ENCODE measurements at regions not wholly inside any gene's neighbourhood (a gene's known extent, or its start where the extent isn't known, plus 50 kb on each side); places are given as distances from the start of the nearest gene placed in this dataset.
"Not testable (repeated sequence)": the region's sequence is repeated elsewhere in the genome, so short reads cannot be mapped to it uniquely, and the experiment has no call there.

DNA sequence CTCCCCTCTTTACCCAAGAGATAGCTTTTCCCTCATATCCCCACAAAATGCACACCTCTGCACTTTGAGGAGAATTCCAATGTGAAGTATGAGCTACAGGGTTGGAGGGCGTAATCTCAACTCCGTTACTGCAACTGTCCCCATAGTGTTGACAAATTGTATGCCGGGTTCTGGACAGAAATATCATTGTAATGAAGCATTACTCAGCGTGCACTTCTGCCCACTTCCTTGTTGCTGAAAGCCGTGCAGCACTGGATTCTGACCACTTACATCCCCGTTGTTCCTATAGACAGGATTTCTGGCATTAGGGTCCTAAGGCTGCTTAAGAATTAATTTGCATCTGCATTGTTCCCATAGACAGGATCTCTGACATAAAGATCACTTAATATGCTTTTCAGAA lies 205.6 kb downstream of the RHOU start:
- intact Hi-C loops (cut with DNase I; ENCODE audit: low total_unique reads) = no loop called here
- DNase-seq (ENCODE audit: low spot score in 2 of 2) = peak in 1 of 2 donors; percentile 39
- no peak for TF ChIP-seq POLR2A (IDR thresholded peaks at IDR 0.05)
- TF ChIP-seq, protein P1, sequence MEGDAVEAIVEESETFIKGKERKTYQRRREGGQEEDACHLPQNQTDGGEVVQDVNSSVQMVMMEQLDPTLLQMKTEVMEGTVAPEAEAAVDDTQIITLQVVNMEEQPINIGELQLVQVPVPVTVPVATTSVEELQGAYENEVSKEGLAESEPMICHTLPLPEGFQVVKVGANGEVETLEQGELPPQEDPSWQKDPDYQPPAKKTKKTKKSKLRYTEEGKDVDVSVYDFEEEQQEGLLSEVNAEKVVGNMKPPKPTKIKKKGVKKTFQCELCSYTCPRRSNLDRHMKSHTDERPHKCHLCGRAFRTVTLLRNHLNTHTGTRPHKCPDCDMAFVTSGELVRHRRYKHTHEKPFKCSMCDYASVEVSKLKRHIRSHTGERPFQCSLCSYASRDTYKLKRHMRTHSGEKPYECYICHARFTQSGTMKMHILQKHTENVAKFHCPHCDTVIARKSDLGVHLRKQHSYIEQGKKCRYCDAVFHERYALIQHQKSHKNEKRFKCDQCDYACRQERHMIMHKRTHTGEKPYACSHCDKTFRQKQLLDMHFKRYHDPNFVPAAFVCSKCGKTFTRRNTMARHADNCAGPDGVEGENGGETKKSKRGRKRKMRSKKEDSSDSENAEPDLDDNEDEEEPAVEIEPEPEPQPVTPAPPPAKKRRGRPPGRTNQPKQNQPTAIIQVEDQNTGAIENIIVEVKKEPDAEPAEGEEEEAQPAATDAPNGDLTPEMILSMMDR (IDR thresholded peaks at IDR 0.05) = no peak
- H3K4me3 ChIP-seq (ENCODE audit: low read depth, poor library complexity, severe bottlenecking) = no peak overlapping the region
- WGBS, 2 donors = 74 to 81% methylated on average over 6 of the region's 6 CpGs

DNA sequence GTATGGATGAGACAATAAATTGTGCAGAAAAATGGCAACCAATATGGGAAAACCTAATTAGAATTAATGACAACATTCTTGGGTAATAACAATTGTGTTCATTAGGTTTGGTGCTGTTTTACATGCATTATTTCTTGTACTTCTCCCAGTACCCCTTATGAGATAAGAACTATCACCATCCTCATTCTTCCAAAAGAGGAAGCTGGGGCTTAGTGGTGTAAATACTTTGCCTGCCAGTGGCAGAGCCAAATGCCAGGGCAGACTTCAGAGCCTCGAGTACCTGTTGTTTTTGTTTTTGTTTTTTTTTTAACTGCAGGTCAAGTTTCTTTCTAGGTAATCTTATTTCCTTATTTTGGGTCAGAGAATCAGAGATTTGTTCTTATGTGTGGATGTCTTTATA lies 206.4 kb downstream of the RHOU start:
- intact Hi-C loops (cut with DNase I; ENCODE audit: low total_unique reads) = no loop called here
- no peak for DNase-seq (ENCODE audit: low spot score in 2 of 2)
- WGBS, 2 donors = 58 to 74% methylated on average over 1 of the region's 1 CpG
- H3K4me3 ChIP-seq (ENCODE audit: low read depth, poor library complexity, severe bottlenecking) = no peak overlapping the region
- no peak for TF ChIP-seq POLR2A (IDR thresholded peaks at IDR 0.05)
- TF ChIP-seq, protein P1 (IDR thresholded peaks at IDR 0.05) = no peak

DNA sequence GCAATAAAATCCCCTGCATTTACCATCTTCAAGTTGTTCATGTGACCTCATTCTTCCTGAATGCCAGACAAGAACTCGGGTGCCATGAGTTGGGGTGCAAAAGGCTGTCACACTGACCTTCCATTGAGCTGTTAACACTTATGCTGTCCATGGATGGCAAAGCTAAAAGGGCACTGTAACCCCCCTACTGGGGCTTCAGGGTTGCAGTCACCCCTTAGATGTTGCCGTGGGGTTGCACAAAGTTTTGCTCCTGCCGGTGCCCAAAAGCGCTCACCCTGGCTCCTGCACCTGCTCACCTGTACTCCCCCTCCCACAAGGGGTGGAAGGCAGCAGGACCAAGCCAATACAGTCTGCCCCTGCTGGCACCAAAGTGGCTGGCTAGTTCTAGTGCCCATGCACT lies 208.2 kb downstream of the RHOU start:
- DNase-seq (ENCODE audit: low spot score in 2 of 2) = no peak
- intact Hi-C loops (cut with DNase I; ENCODE audit: low total_unique reads) = no loop called here
- 89 to 100% methylated on average over 4 of the region's 4 CpGs for WGBS, 2 donors
- no peak overlapping the region for H3K4me3 ChIP-seq (ENCODE audit: low read depth, poor library complexity, severe bottlenecking)
- no peak for TF ChIP-seq POLR2A (IDR thresholded peaks at IDR 0.05)
- TF ChIP-seq, protein P1 (IDR thresholded peaks at IDR 0.05) = no peak

DNA sequence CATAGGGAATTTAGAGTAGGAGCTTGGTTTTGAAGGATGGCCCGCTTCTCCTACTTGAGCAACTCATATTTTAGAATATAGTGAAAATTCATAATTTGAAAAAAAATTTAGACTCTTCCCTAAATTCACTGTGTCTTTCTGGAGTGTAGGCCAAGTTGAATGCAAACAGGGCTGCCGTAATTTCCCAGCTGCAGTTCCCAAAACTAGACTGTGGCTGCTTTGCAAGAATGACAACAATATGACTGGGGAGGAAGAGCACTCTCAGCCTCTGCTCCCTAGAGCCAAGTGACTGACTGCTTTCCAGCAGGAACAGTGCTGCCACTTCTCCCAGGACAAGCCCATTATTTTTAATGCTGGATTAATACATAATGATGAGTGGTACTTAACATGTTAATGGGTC lies 209.0 kb downstream of the RHOU start:
- WGBS, 2 donors = 83% methylated on average over 2 of the region's 2 CpGs
- intact Hi-C loops (cut with DNase I; ENCODE audit: low total_unique reads) = no loop called here
- no peak overlapping the region for H3K4me3 ChIP-seq (ENCODE audit: low read depth, poor library complexity, severe bottlenecking)
- no peak for TF ChIP-seq POLR2A (IDR thresholded peaks at IDR 0.05)
- TF ChIP-seq, protein P1 (IDR thresholded peaks at IDR 0.05) = no peak
- peak in 1 of 2 donors; percentile 32 for DNase-seq (ENCODE audit: low spot score in 2 of 2)

DNA sequence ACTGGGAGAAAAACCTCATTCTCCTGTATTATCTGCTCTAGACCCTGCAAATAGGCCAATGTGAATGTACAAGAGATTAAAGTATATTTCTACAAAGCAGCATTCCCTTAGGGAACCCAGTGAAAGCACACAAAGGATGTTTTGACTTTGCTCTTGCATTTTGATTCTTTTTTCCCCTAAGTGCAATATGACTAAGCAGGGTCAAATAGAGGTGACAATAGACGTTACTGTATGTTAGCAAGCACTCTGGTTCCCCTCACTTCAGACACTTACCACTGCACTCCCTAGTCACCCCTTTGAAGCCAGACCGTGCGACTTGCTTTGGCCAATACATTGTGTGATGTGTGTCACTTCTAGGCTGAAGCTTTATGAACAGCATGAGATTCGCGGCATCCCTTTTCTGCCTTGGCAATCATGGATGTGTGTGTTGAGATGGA lies 209.7 kb downstream of the RHOU start:
- 80% methylated on average over 5 of the region's 5 CpGs for WGBS, 2 donors

DNA sequence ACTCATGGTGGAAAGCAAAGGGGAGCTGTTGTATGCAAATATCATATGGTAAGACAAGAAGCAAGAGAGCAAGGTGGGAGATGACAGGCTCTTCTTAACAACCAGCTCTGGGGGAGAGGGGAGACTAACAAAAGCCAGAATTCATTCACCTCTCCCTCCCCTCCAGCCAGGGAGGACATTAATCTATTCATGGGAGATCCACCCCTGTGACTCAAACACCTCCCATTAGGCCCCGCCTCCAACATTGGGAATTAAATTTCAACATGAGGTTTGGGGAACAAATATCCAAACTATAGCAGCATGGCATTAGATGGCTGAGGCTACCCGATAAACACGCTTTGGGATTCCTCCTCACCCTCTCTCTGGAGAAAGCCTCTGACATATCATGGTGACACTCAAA lies 210.6 kb downstream of the RHOU start:
- 87 to 100% methylated on average over 3 of the region's 3 CpGs for WGBS, 2 donors
- no peak overlapping the region for H3K4me3 ChIP-seq (ENCODE audit: low read depth, poor library complexity, severe bottlenecking)
- TF ChIP-seq, protein P1 (IDR thresholded peaks at IDR 0.05) = no peak
- TF ChIP-seq POLR2A (IDR thresholded peaks at IDR 0.05) = no peak
- DNase-seq (ENCODE audit: low spot score in 2 of 2) = peak in 1 of 2 donors; percentile 26
- intact Hi-C loops (cut with DNase I; ENCODE audit: low total_unique reads) = no loop called here

More for the DNA sequence above, 209.7 kb downstream of the RHOU start:
- peak in 1 of 2 donors; percentile 64 for DNase-seq (ENCODE audit: low spot score in 2 of 2)
- no peak for TF ChIP-seq POLR2A (IDR thresholded peaks at IDR 0.05)
- TF ChIP-seq, protein P1 (IDR thresholded peaks at IDR 0.05) = no peak
- intact Hi-C loops (cut with DNase I; ENCODE audit: low total_unique reads) = no loop called here
- H3K4me3 ChIP-seq (ENCODE audit: low read depth, poor library complexity, severe bottlenecking) = no peak overlapping the region

DNA sequence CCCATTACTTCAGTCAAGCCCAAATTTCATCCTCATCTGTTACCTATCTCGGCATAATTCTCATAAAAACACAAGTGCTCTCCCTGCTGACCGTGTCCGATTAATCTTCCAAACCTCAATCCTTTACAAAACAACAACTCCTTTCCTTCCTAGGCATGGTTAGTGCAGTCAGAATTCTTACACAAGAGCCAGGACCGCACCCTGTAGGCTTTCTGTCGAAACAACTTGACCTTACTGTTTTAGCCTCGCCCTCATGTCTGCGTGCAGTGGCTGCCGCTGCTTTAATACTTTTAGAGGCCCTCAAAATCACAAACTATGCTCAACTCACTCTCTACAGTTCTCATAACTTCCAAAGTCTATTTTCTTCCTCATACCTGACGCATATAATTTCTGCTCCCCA lies 214.3 kb downstream of the RHOU start:
- DNase-seq (ENCODE audit: low spot score in 2 of 2) = peak; percentile 27 to 76
- H3K4me3 ChIP-seq (ENCODE audit: low read depth, poor library complexity, severe bottlenecking); intact Hi-C loops (cut with DNase I; ENCODE audit: low total_unique reads): not testable (repeated sequence)
- WGBS, 2 donors = 57 to 61% methylated on average over 9 of the region's 9 CpGs
